ENCODE measurements at regions not wholly inside any gene's neighbourhood (a gene's known extent, or its start where the extent isn't known, plus 50 kb on each side); places are given as distances from the start of the nearest gene placed in this dataset.

DNA sequence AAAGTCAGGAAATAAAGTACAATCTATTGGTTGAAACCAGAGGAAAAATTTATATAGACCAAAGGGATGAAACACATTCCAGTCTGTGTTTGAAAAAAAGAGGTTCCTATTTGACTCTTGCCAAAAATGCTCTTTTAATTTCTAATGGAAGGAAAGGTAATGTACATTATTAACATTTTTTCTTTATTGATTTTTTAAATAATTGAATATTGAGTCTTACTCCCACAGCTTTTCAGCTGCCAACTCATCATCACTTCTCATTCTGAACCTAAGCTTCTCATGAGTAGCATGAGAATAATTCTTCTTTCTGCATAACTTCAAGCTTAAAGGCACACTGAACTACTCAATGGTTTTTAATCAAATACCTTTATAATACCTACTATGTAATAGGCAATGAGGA lies 49.8 kb upstream of the FHIP2A start:
- no peak for TF ChIP-seq POLR2A (IDR thresholded peaks at IDR 0.05)
- TF ChIP-seq CTCF (IDR thresholded peaks at IDR 0.05 in 4 of 5, conservative IDR thresholded peaks at IDR 0.05 in 1 of 5), result no peak
